ENCODE measurements at regions not wholly inside any gene's neighbourhood (a gene's known extent, or its start where the extent isn't known, plus 50 kb on each side); places are given as distances from the start of the nearest gene placed in this dataset.

DNA sequence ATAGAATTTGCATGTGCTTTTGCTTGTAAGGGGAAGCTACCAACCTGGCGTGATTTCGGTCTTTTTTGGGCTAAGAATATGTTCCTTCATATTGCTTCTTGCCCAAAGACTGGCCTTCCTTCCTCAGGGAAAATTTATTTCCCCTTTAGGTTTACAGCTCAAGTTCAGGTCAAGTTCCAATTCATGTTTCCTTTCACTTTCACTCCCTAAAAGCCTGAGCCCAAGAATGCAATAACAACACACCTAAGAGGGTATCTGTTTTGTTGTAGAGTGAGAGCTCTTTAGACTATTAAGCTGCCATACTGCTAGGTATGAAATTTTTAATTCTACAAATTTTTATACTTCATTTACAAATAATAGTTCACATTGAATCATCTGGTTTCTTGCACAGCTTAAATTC, 299.6 kb downstream of the TLL1 start (continued):
- TF ChIP-seq FOSL1 (tag; conservative IDR thresholded peaks at IDR 0.05) (no peak), ZNF232 (CRISPR knock-in tag; IDR thresholded peaks at IDR 0.05) (no peak), ZNF57 (CRISPR knock-in tag; IDR thresholded peaks at IDR 0.05) (no peak)
- TF ChIP-seq, protein P1, sequence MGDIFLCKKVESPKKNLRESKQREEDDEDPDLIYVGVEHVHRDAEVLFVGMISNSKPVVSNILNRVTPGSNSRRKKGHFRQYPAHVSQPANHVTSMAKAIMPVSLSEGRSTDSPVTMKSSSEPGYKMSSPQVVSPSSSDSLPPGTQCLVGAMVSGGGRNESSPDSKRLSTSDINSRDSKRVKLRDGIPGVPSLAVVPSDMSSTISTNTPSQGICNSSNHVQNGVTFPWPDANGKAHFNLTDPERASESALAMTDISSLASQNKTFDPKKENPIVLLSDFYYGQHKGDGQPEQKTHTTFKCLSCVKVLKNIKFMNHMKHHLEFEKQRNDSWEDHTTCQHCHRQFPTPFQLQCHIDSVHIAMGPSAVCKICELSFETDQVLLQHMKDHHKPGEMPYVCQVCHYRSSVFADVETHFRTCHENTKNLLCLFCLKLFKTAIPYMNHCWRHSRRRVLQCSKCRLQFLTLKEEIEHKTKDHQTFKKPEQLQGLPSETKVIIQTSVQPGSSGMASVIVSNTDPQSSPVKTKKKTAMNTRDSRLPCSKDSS (IDR thresholded peaks at IDR 0.05; ENCODE audit: low read depth, partially characterized antibody) = no peak
- TF ChIP-seq, protein P2, sequence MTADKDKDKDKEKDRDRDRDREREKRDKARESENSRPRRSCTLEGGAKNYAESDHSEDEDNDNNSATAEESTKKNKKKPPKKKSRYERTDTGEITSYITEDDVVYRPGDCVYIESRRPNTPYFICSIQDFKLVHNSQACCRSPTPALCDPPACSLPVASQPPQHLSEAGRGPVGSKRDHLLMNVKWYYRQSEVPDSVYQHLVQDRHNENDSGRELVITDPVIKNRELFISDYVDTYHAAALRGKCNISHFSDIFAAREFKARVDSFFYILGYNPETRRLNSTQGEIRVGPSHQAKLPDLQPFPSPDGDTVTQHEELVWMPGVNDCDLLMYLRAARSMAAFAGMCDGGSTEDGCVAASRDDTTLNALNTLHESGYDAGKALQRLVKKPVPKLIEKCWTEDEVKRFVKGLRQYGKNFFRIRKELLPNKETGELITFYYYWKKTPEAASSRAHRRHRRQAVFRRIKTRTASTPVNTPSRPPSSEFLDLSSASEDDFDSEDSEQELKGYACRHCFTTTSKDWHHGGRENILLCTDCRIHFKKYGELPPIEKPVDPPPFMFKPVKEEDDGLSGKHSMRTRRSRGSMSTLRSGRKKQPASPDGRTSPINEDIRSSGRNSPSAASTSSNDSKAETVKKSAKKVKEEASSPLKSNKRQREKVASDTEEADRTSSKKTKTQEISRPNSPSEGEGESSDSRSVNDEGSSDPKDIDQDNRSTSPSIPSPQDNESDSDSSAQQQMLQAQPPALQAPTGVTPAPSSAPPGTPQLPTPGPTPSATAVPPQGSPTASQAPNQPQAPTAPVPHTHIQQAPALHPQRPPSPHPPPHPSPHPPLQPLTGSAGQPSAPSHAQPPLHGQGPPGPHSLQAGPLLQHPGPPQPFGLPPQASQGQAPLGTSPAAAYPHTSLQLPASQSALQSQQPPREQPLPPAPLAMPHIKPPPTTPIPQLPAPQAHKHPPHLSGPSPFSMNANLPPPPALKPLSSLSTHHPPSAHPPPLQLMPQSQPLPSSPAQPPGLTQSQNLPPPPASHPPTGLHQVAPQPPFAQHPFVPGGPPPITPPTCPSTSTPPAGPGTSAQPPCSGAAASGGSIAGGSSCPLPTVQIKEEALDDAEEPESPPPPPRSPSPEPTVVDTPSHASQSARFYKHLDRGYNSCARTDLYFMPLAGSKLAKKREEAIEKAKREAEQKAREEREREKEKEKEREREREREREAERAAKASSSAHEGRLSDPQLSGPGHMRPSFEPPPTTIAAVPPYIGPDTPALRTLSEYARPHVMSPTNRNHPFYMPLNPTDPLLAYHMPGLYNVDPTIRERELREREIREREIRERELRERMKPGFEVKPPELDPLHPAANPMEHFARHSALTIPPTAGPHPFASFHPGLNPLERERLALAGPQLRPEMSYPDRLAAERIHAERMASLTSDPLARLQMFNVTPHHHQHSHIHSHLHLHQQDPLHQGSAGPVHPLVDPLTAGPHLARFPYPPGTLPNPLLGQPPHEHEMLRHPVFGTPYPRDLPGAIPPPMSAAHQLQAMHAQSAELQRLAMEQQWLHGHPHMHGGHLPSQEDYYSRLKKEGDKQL (CRISPR knock-in tag; IDR thresholded peaks at IDR 0.05; ENCODE audit: borderline replicate concordance) = no peak
